ENCODE measurements at regions not wholly inside any gene's neighbourhood (a gene's known extent, or its start where the extent isn't known, plus 50 kb on each side); places are given as distances from the start of the nearest gene placed in this dataset.
A peak's percentile ranks its signal among the peaks of the same experiment; 100 is the strongest.

GRCh38 chr7:9937944-9938631 is 1035.6 kb upstream of the PHF14 start:
- no peak overlapping the region for H4K5ac ChIP-seq (ENCODE audit: insufficient read length, low read depth, low read length)
- no peak for DNase-seq
- H3K79me1 ChIP-seq (ENCODE audit: insufficient read depth, low read depth, low read length, poor library complexity, severe bottlenecking), result no peaks in the 10 kb centered on the region
- no peak overlapping the region for H3K14ac ChIP-seq (ENCODE audit: insufficient read depth, low read length)
- H2BK120ac ChIP-seq (ENCODE audit: low read depth, low read length, poor library complexity, severe bottlenecking), result no peak overlapping the region
- H3K4ac ChIP-seq (ENCODE audit: low read depth, low read length), result no peak overlapping the region
- H2BK15ac ChIP-seq (ENCODE audit: low read depth, low read length), result no peak overlapping the region
- no peak overlapping the region for H3T11ph ChIP-seq (ENCODE audit: low read length)
- no peak overlapping the region for H3K4me2 ChIP-seq (ENCODE audit: insufficient read depth, insufficient read length, low read length)
- H3K4me1 ChIP-seq (ENCODE audit: insufficient read depth, low read length), result 0 out of 2 replicates have a peak, but pooled peaks cover 4% of the 10 kb centered on the region
- no peak overlapping the region for H2BK5ac ChIP-seq (ENCODE audit: insufficient read length, low read length)
- Mint-ChIP-seq H3K27ac (peak overlapping the region; percentile 65 to 93 (median 72); a peak in 6 of 7 replicates), H3K9me3 (peaks cover 10 to 14% of the 10 kb centered on the region in 2 experiments), H3K27me3 (ENCODE audit: low read depth) (no peaks in the 10 kb centered on the region), H3K4me3 (no peak overlapping the region), H3K4me1 (peaks cover 24 to 26% of the 10 kb centered on the region in 2 experiments), H3K36me3 (ENCODE audit: insufficient read depth in 1 of 3, low read depth in 3 of 3) (peaks cover 0 to 21% (median 0%) of the 10 kb centered on the region in 3 experiments; a peak in 2 of 7 replicates)
- H2BK20ac ChIP-seq (ENCODE audit: low read depth, low read length, poor library complexity, severe bottlenecking), result no peak overlapping the region
- H4K20me1 ChIP-seq (ENCODE audit: control insufficient read depth, insufficient read depth, insufficient read length), result no peaks in the 10 kb centered on the region
- no peak overlapping the region for H4K8ac ChIP-seq (replicated peaks; ENCODE audit: insufficient read length, low read depth, low read length)
- H2AFZ ChIP-seq (ENCODE audit: low read length), result no peak overlapping the region
- H3K23me2 ChIP-seq (ENCODE audit: insufficient read length, low read depth, low read length, poor library complexity, severe bottlenecking), result no peaks in the 10 kb centered on the region
- no peak overlapping the region for H3K18ac ChIP-seq (ENCODE audit: insufficient read length, low read depth, low read length)
- H4K91ac ChIP-seq (ENCODE audit: insufficient read length, low read depth, low read length), result no peak overlapping the region
- no peak overlapping the region for H2AK5ac ChIP-seq (ENCODE audit: insufficient read length, low read length)
- H3K27me3 ChIP-seq (ENCODE audit: insufficient read depth, low read length), result no peaks in the 10 kb centered on the region
- H2BK12ac ChIP-seq (ENCODE audit: insufficient read length, low read depth, low read length), result no peak overlapping the region
- H3K79me2 ChIP-seq (ENCODE audit: insufficient read depth, low read length), result no peaks in the 10 kb centered on the region
- WGBS (ENCODE audit: extremely low coverage, insufficient read length, low lambda C conversion rate), result no CpG with 5 or more reads among the region's 2 CpGs
- H3K27ac ChIP-seq (ENCODE audit: insufficient read length, low read depth, low read length), result peak overlapping the region; percentile 36
- TF ChIP-seq, protein P1, sequence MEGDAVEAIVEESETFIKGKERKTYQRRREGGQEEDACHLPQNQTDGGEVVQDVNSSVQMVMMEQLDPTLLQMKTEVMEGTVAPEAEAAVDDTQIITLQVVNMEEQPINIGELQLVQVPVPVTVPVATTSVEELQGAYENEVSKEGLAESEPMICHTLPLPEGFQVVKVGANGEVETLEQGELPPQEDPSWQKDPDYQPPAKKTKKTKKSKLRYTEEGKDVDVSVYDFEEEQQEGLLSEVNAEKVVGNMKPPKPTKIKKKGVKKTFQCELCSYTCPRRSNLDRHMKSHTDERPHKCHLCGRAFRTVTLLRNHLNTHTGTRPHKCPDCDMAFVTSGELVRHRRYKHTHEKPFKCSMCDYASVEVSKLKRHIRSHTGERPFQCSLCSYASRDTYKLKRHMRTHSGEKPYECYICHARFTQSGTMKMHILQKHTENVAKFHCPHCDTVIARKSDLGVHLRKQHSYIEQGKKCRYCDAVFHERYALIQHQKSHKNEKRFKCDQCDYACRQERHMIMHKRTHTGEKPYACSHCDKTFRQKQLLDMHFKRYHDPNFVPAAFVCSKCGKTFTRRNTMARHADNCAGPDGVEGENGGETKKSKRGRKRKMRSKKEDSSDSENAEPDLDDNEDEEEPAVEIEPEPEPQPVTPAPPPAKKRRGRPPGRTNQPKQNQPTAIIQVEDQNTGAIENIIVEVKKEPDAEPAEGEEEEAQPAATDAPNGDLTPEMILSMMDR (conservative IDR thresholded peaks at IDR 0.05), result no peak
- H3K9me3 ChIP-seq (ENCODE audit: control insufficient read depth, low read depth, low read length), result no peaks in the 10 kb centered on the region
- no peak overlapping the region for H3K56ac ChIP-seq (ENCODE audit: insufficient read length, low read depth, low read length)
- no peak overlapping the region for H3K23ac ChIP-seq (ENCODE audit: insufficient read length, low read depth, low read length)
- no peak overlapping the region for H3K9ac ChIP-seq (ENCODE audit: extremely low read depth, insufficient read length, low read length)

Measured in H9 (cell line).